Thyroid gland (tissue), 4 donors: ENCODE measurements at regions not wholly inside any gene's neighbourhood (a gene's known extent, or its start where the extent isn't known, plus 50 kb on each side); places are given as distances from the start of the nearest gene placed in this dataset.

ENCODE experiments used
- DNase-seq, 2 donors: peaks; one replicate each; pipeline ENCODE4 v3.0.0-alpha.2; 2019
- H3K27ac ChIP-seq, 3 donors: fragments of 200-600 bp; sonication (generic); 1 replicate in 2 of 3; 2 replicates in 1 of 3; pipeline ENCODE4 v1.5.1; 2016 to 2019; ENCODE audit warnings: mild to moderate bottlenecking in 1 of 3, moderate library complexity in 1 of 3
- H3K27me3 ChIP-seq: fragments of 200-600 bp; sonication (generic); one replicate; pipeline ENCODE4 v1.5.1; 2019
- H3K36me3 ChIP-seq, 2 donors: fragments of 200-600 bp; sonication (generic); one replicate each; pipeline ENCODE4 v1.5.1; 2016 to 2019
- H3K4me1 ChIP-seq, 2 donors: fragments of 200-600 bp; sonication (generic); one replicate each; pipeline ENCODE4 v1.5.1; 2017 to 2019
- H3K4me3 ChIP-seq, 3 donors: fragments of 200-600 bp; sonication (generic); replicated peaks in 1 of 3; 1 replicate in 2 of 3; 2 replicates in 1 of 3; pipeline ENCODE4 v1.5.1; 2016; ENCODE audit warnings: mild to moderate bottlenecking in 1 of 3
- H3K9me3 ChIP-seq: fragments of 200-600 bp; sonication (generic); one replicate; pipeline ENCODE4 v1.5.1; 2017
- CTCF ChIP-seq, 6 experiments: fragments of 200-600 bp in 3 of 6; fragments of 450-650 bp in 3 of 6; sonication (generic) in 3 of 6; IDR thresholded peaks; one replicate each; pipeline ENCODE4 v1.5.1; 2016 to 2019; ENCODE audit warnings: antibody characterized with exemption in 6 of 6, mild to moderate bottlenecking in 2 of 6, inconsistent platforms in 1 of 6, moderate library complexity in 1 of 6
- POLR2A ChIP-seq, 2 donors: fragments of 450-650 bp; IDR thresholded peaks; one replicate each; pipeline ENCODE4 v1.6.1; 2017; ENCODE audit warnings: antibody characterized with exemption in 2 of 2, mild to moderate bottlenecking in 2 of 2, moderate library complexity in 1 of 2
- WGBS, 2 donors: methylation state at CpG; one replicate each; pipeline ENCODE4 v1.1.5; 2017; 5-methylcytosine and 5-hydroxymethylcytosine counted together
- intact Hi-C: fragments of 100-400 bp; cut with DNase I; formaldehyde crosslinking; loops from one replicate; pipeline ENCODE4 v1.15.1; 2023

GRCh38 chr3:163016251-163016650, 1519.6 kb downstream of the OTOL1 start:
- H3K4me1 ChIP-seq: no peaks in the 10 kb centered on the region
- intact Hi-C loops: no loop called here
- no peaks in the 10 kb centered on the region for H3K27me3 ChIP-seq
- H3K27ac ChIP-seq: no peak overlapping the region
- H3K9me3 ChIP-seq: no peaks in the 10 kb centered on the region
- 49 to 57% methylated on average over 1 of the region's 1 CpG for WGBS, 2 donors
- no peaks in the 10 kb centered on the region for H3K36me3 ChIP-seq
- TF ChIP-seq CTCF (IDR thresholded peaks at IDR 0.05): no peak
- TF ChIP-seq POLR2A (IDR thresholded peaks at IDR 0.05): no peak
- H3K4me3 ChIP-seq: no peak overlapping the region
- DNase-seq: no peak

- H3K27ac ChIP-seq: no peak overlapping the region
- H3K27me3 ChIP-seq: no peaks in the 10 kb centered on the region
- no peak overlapping the region for H3K4me3 ChIP-seq
- no peaks in the 10 kb centered on the region for H3K36me3 ChIP-seq
- DNase-seq: no peak
- intact Hi-C loops: no loop called here
- TF ChIP-seq POLR2A (IDR thresholded peaks at IDR 0.05) (no peak), CTCF (IDR thresholded peaks at IDR 0.05) (no peak)
- 92 to 95% methylated on average over 1 of the region's 1 CpG for WGBS, 2 donors
- no peaks in the 10 kb centered on the region for H3K9me3 ChIP-seq
- H3K4me1 ChIP-seq: no peaks in the 10 kb centered on the region
Measured at GRCh38 chr3:163018067-163018466, 1521.5 kb downstream of the OTOL1 start.

GRCh38 chr3:163018664-163019063, 1522.1 kb downstream of the OTOL1 start:
- H3K4me3 ChIP-seq: no peak overlapping the region
- no peak for DNase-seq
- no peaks in the 10 kb centered on the region for H3K27me3 ChIP-seq
- intact Hi-C loops: no loop called here
- H3K27ac ChIP-seq: no peak overlapping the region
- 87 to 91% methylated on average over 7 of the region's 7 CpGs for WGBS, 2 donors
- H3K4me1 ChIP-seq: no peaks in the 10 kb centered on the region
- H3K36me3 ChIP-seq: no peaks in the 10 kb centered on the region
- H3K9me3 ChIP-seq: no peaks in the 10 kb centered on the region
- TF ChIP-seq POLR2A (IDR thresholded peaks at IDR 0.05) (no peak), CTCF (IDR thresholded peaks at IDR 0.05) (no peak)

- WGBS, 2 donors: 72 to 100% methylated on average over 5 of the region's 5 CpGs
- intact Hi-C loops: no loop called here
- no peak overlapping the region for H3K27ac ChIP-seq
- no peaks in the 10 kb centered on the region for H3K36me3 ChIP-seq
- H3K27me3 ChIP-seq: no peaks in the 10 kb centered on the region
- DNase-seq: no peak
- no peak for TF ChIP-seq CTCF (IDR thresholded peaks at IDR 0.05)
- TF ChIP-seq POLR2A (IDR thresholded peaks at IDR 0.05): no peak
- no peak overlapping the region for H3K4me3 ChIP-seq
- no peaks in the 10 kb centered on the region for H3K9me3 ChIP-seq
- H3K4me1 ChIP-seq: no peaks in the 10 kb centered on the region
Measured at GRCh38 chr3:163019260-163019659, 1522.7 kb downstream of the OTOL1 start.

- H3K36me3 ChIP-seq: no peaks in the 10 kb centered on the region
- 70 to 84% methylated on average over 4 of the region's 4 CpGs for WGBS, 2 donors
- no peak overlapping the region for H3K4me3 ChIP-seq
- no peaks in the 10 kb centered on the region for H3K4me1 ChIP-seq
- H3K9me3 ChIP-seq: no peaks in the 10 kb centered on the region
- no peak overlapping the region for H3K27ac ChIP-seq
- intact Hi-C loops: no loop called here
- DNase-seq: no peak
- no peak for TF ChIP-seq POLR2A (IDR thresholded peaks at IDR 0.05)
- TF ChIP-seq CTCF (IDR thresholded peaks at IDR 0.05): no peak
- no peaks in the 10 kb centered on the region for H3K27me3 ChIP-seq
Measured at GRCh38 chr3:163033652-163034051, 1537.0 kb downstream of the OTOL1 start.
